Keratinocyte (primary cell): ENCODE measurements at regions not wholly inside any gene's neighbourhood (a gene's known extent, or its start where the extent isn't known, plus 50 kb on each side); places are given as distances from the start of the nearest gene placed in this dataset.

ENCODE experiments used
- DNase-seq: peaks from one replicate; pipeline ENCODE4 v3.0.0-alpha.2; 2011; ENCODE audit warnings: low read depth, missing footprints, low spot score
- FAIRE-seq: peaks from 2 replicates; lab custom pipeline; 2011; peaks lifted over from hg19 to GRCh38; lab: Jason Lieb, UNC
- H2AFZ ChIP-seq: 2 replicates; pipeline ENCODE4 v1.6.0; 2012; ENCODE audit warnings: low read length, control low read depth, inconsistent platforms; ENCODE audit not compliant: control insufficient read depth
- H3K27ac ChIP-seq: 2 replicates; pipeline ENCODE4 v1.5.1; 2011; ENCODE audit warnings: low read length; ENCODE audit not compliant: control insufficient read depth, insufficient read depth
- H3K27me3 ChIP-seq: 3 replicates; pipeline ENCODE4 v1.6.0; 2011; ENCODE audit warnings: low read length; ENCODE audit not compliant: control insufficient read depth, insufficient read depth; ENCODE audit errors: extremely low read depth
- H3K36me3 ChIP-seq, 2 experiments: 2 replicates in 1 of 2; 3 replicates in 1 of 2; pipeline ENCODE4 v1.5.1; 2011; ENCODE audit warnings: low read length in 2 of 2, mild to moderate bottlenecking in 1 of 2; ENCODE audit not compliant: control insufficient read depth in 2 of 2, insufficient read depth in 2 of 2; ENCODE audit errors: extremely low read depth in 1 of 2
- H3K4me1 ChIP-seq: 3 replicates; pipeline ENCODE4 v1.5.1; 2011; ENCODE audit warnings: low read length; ENCODE audit not compliant: control insufficient read depth, insufficient read depth; ENCODE audit errors: extremely low read depth
- H3K4me2 ChIP-seq: 3 replicates; pipeline ENCODE4 v1.6.0; 2011; ENCODE audit warnings: low read depth, low read length; ENCODE audit not compliant: control insufficient read depth, insufficient read depth; ENCODE audit errors: extremely low read depth
- H3K4me3 ChIP-seq, 3 experiments: fragments of 200-600 bp in 1 of 3; sonication (generic) in 1 of 3; 2 replicates in 2 of 3; 3 replicates in 1 of 3; pipeline ENCODE4 v1.5.1; 2011 to 2016; ENCODE audit warnings: low read length in 3 of 3, mild to moderate bottlenecking in 3 of 3, control low read depth in 2 of 3, inconsistent platforms in 1 of 3, low read depth in 1 of 3, mixed read lengths in 1 of 3, mixed run types in 1 of 3, moderate library complexity in 1 of 3; ENCODE audit not compliant: control insufficient read depth in 2 of 3, insufficient read depth in 2 of 3; ENCODE audit errors: extremely low read depth in 1 of 3
- H3K79me2 ChIP-seq: 2 replicates; pipeline ENCODE4 v1.6.0; 2012; ENCODE audit warnings: low read length; ENCODE audit not compliant: control insufficient read depth, insufficient read depth
- H3K9ac ChIP-seq: 3 replicates; pipeline ENCODE4 v1.6.0; 2011; ENCODE audit warnings: low read length; ENCODE audit not compliant: control insufficient read depth, insufficient read depth; ENCODE audit errors: extremely low read depth
- H3K9me1 ChIP-seq: 3 replicates; pipeline ENCODE4 v1.6.0; 2011; ENCODE audit warnings: low read length; ENCODE audit not compliant: control insufficient read depth, insufficient read depth; ENCODE audit errors: extremely low read depth
- H3K9me3 ChIP-seq: 2 replicates; pipeline ENCODE4 v1.5.1; 2012; ENCODE audit warnings: low read depth, low read length; ENCODE audit not compliant: control insufficient read depth
- H4K20me1 ChIP-seq: 3 replicates; pipeline ENCODE4 v1.6.0; 2011; ENCODE audit warnings: low read length; ENCODE audit not compliant: control insufficient read depth, insufficient read depth; ENCODE audit errors: extremely low read depth
- CTCF ChIP-seq, 3 experiments: IDR thresholded peaks in 1 of 3; conservative IDR thresholded peaks in 1 of 3; optimal IDR thresholded peaks in 1 of 3; 2 replicates in 2 of 3; 3 replicates in 1 of 3; pipeline versions ENCODE3 to v1.5.1; 2011; ENCODE audit warnings: low read length in 3 of 3, mild to moderate bottlenecking in 3 of 3, moderate library complexity in 2 of 3, control low read depth in 1 of 3, inconsistent platforms in 1 of 3; ENCODE audit not compliant: insufficient read depth in 2 of 3; ENCODE audit errors: extremely low read depth in 1 of 3
- EZH2 ChIP-seq: IDR thresholded peaks from one replicate; pipeline ENCODE4 v1.6.1; 2012; ENCODE audit warnings: inconsistent platforms, mild to moderate bottlenecking, low read length, moderate library complexity
- dilution Hi-C: fragments of 300-500 bp; cut with MboI; formaldehyde crosslinking; loops from one replicate; pipeline ENCODE4 v1.7.0; 2020; ENCODE audit warnings: low sequenced_read_pairs; ENCODE audit not compliant: extremely low pct_ligation_motif_present

DNA sequence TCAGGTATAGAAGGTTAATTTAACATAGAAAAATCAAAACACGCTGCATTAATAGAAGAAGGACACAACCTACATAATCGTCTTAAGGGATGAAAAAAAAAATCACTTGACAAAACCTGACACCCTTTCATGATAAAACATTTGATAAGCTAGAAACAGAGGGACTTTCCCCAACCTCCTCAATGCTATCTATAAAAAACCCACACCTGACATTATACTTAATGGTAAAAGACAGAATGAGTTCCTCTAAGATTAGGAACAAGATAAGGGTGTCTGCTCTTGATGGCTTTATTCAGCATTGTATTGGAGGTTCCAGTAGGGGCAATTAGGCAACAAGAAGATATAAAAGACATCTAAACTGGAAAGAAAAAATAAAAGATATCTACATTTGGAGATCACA is 69.9 kb upstream of the KBTBD8 start:
- FAIRE-seq, result no peak
- TF ChIP-seq EZH2, result no peak
- TF ChIP-seq CTCF (optimal IDR thresholded peaks at IDR 0.05 in 1 of 3, IDR thresholded peaks at IDR 0.05 in 1 of 3, conservative IDR thresholded peaks at IDR 0.05 in 1 of 3; ENCODE audit: extremely low read depth in 1 of 3, insufficient read depth in 2 of 3, low read length in 3 of 3), result no peak
- no peak overlapping the region for H2AFZ ChIP-seq
- H3K4me3 ChIP-seq, result no peak overlapping the region
- dilution Hi-C loops, result no loop called here
- H3K4me1 ChIP-seq, result peaks cover 7% of the 10 kb centered on the region
- no peaks in the 10 kb centered on the region for H3K9me3 ChIP-seq
- H3K27ac ChIP-seq, result no peak overlapping the region
- no peaks in the 10 kb centered on the region for H3K9me1 ChIP-seq
- H3K9ac ChIP-seq, result no peak overlapping the region
- no peaks in the 10 kb centered on the region for H3K27me3 ChIP-seq
- no peak for DNase-seq
- H4K20me1 ChIP-seq, result no peaks in the 10 kb centered on the region
- no peaks in the 10 kb centered on the region for H3K36me3 ChIP-seq
- H3K79me2 ChIP-seq, result no peaks in the 10 kb centered on the region
- H3K4me2 ChIP-seq, result no peak overlapping the region

DNA sequence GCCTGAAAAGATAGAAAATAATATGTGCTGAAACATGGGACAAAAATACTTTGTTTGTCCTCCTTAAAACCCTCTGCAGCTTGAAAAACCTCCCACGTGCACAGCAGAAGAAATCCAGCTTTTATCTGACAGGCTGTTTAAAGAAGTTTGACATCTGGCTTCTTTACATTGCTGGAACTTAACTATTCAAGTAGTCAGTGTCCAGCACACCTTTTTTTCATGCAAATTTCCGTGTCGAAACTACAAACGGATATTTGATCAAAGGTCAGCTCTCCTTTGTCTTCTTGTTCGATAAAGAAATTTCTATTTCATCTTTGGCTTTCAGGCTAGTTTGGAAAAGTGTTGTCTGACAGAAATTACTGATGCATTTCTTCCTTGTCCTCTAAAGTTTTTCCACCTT is 66.8 kb upstream of the KBTBD8 start:
- Histone ChIP-seq H3K9me3 (no peaks in the 10 kb centered on the region), H3K36me3 (no peaks in the 10 kb centered on the region), H3K27ac (no peak overlapping the region), H3K9ac (no peak overlapping the region), H2AFZ (no peak overlapping the region), H3K4me2 (no peak overlapping the region), H3K9me1 (no peaks in the 10 kb centered on the region), H4K20me1 (no peaks in the 10 kb centered on the region), H3K4me3 (no peak overlapping the region), H3K4me1 (no peaks in the 10 kb centered on the region), H3K79me2 (no peaks in the 10 kb centered on the region), H3K27me3 (no peaks in the 10 kb centered on the region)
- no peak for TF ChIP-seq EZH2
- no peak for TF ChIP-seq CTCF (optimal IDR thresholded peaks at IDR 0.05 in 1 of 3, IDR thresholded peaks at IDR 0.05 in 1 of 3, conservative IDR thresholded peaks at IDR 0.05 in 1 of 3; ENCODE audit: extremely low read depth in 1 of 3, insufficient read depth in 2 of 3, low read length in 3 of 3)
- FAIRE-seq, result no peak
- dilution Hi-C loops, result no loop called here
- no peak for DNase-seq
